Lung (tissue), 11 donors: ENCODE measurements at regions not wholly inside any gene's neighbourhood (a gene's known extent, or its start where the extent isn't known, plus 50 kb on each side); places are given as distances from the start of the nearest gene placed in this dataset.
A peak's percentile ranks its signal among the peaks of the same experiment; 100 is the strongest.

ENCODE experiments used
- ATAC-seq: fragments of 200-7000 bp; cut with Tn5 transposase; one replicate; pipeline ENCODE4 v1.9.1; 2020; ENCODE audit warnings: moderate number of reproducible peaks; ENCODE audit not compliant: insufficient read depth, low FRiP score
- DNase-seq, 3 donors: peaks; one replicate each; pipeline ENCODE4 v3.0.0-alpha.2; 2013 to 2017
- H3K27ac ChIP-seq, 2 donors: one replicate each; pipeline ENCODE4 v1.5.1; 2013; ENCODE audit warnings: mild to moderate bottlenecking in 2 of 2, moderate library complexity in 2 of 2, control low read depth in 1 of 2, inconsistent platforms in 1 of 2, low read depth in 1 of 2, low read length in 1 of 2
- H3K27me3 ChIP-seq, 3 donors: one replicate each; pipeline ENCODE4 v1.5.1; 2013; ENCODE audit warnings: low read length in 2 of 3; ENCODE audit not compliant: control insufficient read depth in 3 of 3, insufficient read depth in 3 of 3
- H3K36me3 ChIP-seq, 4 donors: one replicate each; pipeline ENCODE4 v1.5.1; 2013; ENCODE audit warnings: low read length in 4 of 4, mild to moderate bottlenecking in 1 of 4, moderate library complexity in 1 of 4; ENCODE audit not compliant: control insufficient read depth in 4 of 4, insufficient read depth in 4 of 4
- H3K4me1 ChIP-seq, 5 donors: one replicate each; pipeline ENCODE4 v1.5.1; 2013; ENCODE audit warnings: low read length in 5 of 5, mild to moderate bottlenecking in 2 of 5, moderate library complexity in 1 of 5; ENCODE audit not compliant: control insufficient read depth in 5 of 5, insufficient read depth in 5 of 5
- H3K4me3 ChIP-seq: one replicate; pipeline ENCODE4 v1.5.1; 2013; ENCODE audit warnings: mild to moderate bottlenecking, control low read depth, moderate library complexity
- H3K9ac ChIP-seq, 2 donors: one replicate each; pipeline ENCODE4 v1.5.1; 2013; ENCODE audit warnings: low read length in 2 of 2, control low read depth in 1 of 2; ENCODE audit not compliant: insufficient read depth in 1 of 2
- H3K9me3 ChIP-seq, 4 donors: one replicate each; pipeline ENCODE4 v1.5.1; 2013; ENCODE audit warnings: low read length in 3 of 4, mild to moderate bottlenecking in 1 of 4, moderate library complexity in 1 of 4; ENCODE audit not compliant: control insufficient read depth in 4 of 4, insufficient read depth in 3 of 4
- WGBS, 2 donors: extraction: QIAGEN DNeasy Blood & Tissue Kit; methylation state at CpG; one replicate each; pipeline ENCODE4 v1.1.7; 2013; 5-methylcytosine and 5-hydroxymethylcytosine counted together
- TF ChIP-seq, protein P1 (sequence below): IDR thresholded peaks from 2 replicates; pipeline ENCODE4 v1.5.1; 2012; ENCODE audit warnings: mild to moderate bottlenecking; ENCODE audit errors: control extremely low read depth, extremely low read depth
- donor health status: control.
- donor health status: control.
- donor health status: Bipolar disorder and iron deficiency.
- donor health status: healthy.
- donor health status: DM: yes; HTN: yes; CAD: no.

DNA sequence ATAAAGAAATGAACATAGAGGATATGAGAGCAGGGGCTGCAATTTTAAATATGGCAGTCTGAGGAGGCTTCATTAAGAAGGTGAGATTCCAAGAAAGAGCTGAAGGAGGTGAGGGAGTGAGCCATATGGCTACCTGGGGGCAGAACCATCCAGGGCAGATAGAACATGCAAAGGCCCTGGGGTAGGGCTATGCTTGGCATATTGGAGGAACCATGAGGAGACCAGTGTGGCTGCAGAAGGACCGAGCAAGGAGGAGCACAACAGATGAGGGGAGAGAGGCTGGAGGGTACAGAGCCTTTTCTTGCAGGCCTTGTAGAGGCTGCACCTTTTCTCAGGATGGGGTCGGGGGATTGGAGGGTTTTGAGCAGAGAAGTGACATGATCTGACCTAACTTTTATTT, 69.5 kb upstream of the GATA6 start:
- H3K27ac ChIP-seq, result no peak overlapping the region
- DNase-seq, result no peak
- H3K9ac ChIP-seq, result no peak overlapping the region
- H3K9me3 ChIP-seq, result no peaks in the 10 kb centered on the region
- no peaks in the 10 kb centered on the region for H3K27me3 ChIP-seq
- no peak overlapping the region for H3K4me3 ChIP-seq
- H3K36me3 ChIP-seq, result no peaks in the 10 kb centered on the region
- ATAC-seq, result no peak
- H3K4me1 ChIP-seq, result peaks cover 0 to 11% (median 4%) of the 10 kb centered on the region in 5 donors
- 91 to 95% methylated on average over 2 of the region's 2 CpGs for WGBS, 2 donors
- TF ChIP-seq, protein P1, sequence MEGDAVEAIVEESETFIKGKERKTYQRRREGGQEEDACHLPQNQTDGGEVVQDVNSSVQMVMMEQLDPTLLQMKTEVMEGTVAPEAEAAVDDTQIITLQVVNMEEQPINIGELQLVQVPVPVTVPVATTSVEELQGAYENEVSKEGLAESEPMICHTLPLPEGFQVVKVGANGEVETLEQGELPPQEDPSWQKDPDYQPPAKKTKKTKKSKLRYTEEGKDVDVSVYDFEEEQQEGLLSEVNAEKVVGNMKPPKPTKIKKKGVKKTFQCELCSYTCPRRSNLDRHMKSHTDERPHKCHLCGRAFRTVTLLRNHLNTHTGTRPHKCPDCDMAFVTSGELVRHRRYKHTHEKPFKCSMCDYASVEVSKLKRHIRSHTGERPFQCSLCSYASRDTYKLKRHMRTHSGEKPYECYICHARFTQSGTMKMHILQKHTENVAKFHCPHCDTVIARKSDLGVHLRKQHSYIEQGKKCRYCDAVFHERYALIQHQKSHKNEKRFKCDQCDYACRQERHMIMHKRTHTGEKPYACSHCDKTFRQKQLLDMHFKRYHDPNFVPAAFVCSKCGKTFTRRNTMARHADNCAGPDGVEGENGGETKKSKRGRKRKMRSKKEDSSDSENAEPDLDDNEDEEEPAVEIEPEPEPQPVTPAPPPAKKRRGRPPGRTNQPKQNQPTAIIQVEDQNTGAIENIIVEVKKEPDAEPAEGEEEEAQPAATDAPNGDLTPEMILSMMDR, result no peak

DNA sequence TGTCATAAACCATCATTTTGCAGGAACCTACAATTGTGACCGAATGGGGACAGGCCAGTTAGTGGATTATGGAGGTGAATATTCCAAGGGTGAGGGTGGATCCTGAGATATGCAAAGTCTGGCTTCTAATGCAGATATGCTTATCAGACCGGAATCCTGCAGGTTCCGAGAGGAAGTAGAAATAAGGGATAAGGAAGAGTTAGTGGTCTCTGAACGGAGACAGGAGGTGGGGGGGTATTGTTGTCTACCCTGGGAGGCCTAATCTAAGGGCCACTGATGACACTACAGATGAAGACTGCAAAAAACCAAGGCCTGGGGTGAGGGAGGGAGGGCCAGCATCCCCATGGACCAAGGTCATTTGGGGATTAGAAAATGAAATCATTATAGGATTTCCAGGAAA, 67.7 kb upstream of the GATA6 start:
- 78 to 79% methylated on average over 4 of the region's 4 CpGs for WGBS, 2 donors
- Histone ChIP-seq H3K4me1 (peaks cover 0 to 11% (median 4%) of the 10 kb centered on the region in 5 donors), H3K27me3 (no peaks in the 10 kb centered on the region), H3K9ac (no peak overlapping the region), H3K4me3 (no peak overlapping the region), H3K36me3 (no peaks in the 10 kb centered on the region), H3K9me3 (no peaks in the 10 kb centered on the region), H3K27ac (no peak overlapping the region)
- TF ChIP-seq, protein P1, result no peak
- DNase-seq (no peak), ATAC-seq (no peak)

DNA sequence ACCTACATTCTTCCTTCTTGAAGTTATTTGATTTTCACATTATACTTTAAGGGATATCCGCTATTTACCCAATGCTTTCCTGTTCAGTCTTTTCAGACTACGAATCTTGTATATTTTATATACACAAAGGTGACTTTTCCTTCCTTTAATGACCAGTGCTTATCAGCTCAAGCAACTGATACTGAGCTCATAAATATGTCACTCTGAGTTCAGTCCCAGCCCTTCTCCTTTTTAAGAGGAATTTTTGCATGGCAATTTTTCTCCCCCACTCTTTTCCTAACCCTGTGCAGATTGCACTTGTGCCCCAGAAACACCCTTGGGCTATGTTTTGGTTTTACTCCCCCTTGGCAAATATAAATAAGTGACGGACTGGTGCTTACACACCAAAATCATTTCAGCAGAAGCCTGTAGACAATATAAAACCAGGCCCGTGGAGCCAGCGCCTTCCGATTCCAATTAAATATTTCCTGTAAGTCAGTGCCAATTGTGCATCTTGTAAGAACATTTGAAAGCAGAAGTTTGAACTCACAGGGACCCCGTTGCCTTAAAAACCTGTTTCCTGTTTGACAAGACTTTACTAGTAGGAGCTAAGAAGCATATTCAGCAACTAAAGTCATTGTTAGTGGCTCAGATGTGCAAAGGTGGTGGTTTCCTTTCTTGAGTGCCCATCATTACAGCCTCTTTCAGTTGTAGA, 66.3 kb upstream of the GATA6 start:
- Histone ChIP-seq H3K9ac (no peak overlapping the region), H3K27me3 (no peaks in the 10 kb centered on the region), H3K4me3 (no peak overlapping the region), H3K27ac (no peak overlapping the region), H3K4me1 (peaks cover 0 to 11% (median 4%) of the 10 kb centered on the region in 5 donors), H3K9me3 (no peaks in the 10 kb centered on the region), H3K36me3 (no peaks in the 10 kb centered on the region)
- DNase-seq, result peak; percentile 42 to 78 (median 51)
- ATAC-seq, result no peak
- 3 to 22% methylated on average over 7 of the region's 7 CpGs for WGBS, 2 donors
- TF ChIP-seq, protein P1, result no peak

DNA sequence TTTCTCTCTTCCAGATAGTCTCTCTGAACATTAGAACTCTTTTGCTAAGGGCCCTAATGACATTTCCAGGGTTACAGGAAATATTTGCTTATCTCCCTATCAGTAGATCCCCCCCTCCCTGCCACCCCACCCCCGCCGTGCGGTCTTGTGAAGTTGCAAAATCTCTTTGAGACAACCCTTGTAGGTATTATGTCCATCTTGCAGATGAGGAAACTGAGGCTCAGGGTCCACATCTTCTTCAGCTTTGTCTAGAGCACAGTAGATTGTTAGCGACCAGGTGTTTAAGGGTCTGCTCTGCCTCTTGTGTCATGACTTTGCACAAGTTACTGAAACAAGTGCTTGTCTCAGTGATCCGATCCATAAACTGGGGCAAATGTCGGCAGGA, 65.8 kb upstream of the GATA6 start:
- Histone ChIP-seq H3K9ac (no peak overlapping the region), H3K27ac (no peak overlapping the region), H3K27me3 (no peaks in the 10 kb centered on the region), H3K4me1 (peaks cover 0 to 8% (median 4%) of the 10 kb centered on the region in 5 donors), H3K9me3 (no peaks in the 10 kb centered on the region), H3K4me3 (no peak overlapping the region), H3K36me3 (no peaks in the 10 kb centered on the region)
- WGBS, 2 donors, result 54 to 62% methylated on average over 6 of the region's 6 CpGs
- no peak for DNase-seq
- TF ChIP-seq, protein P1, result no peak
- ATAC-seq, result no peak
